Cardiac muscle cell (in vitro differentiated cells and primary cell): ENCODE measurements at regions not wholly inside any gene's neighbourhood (a gene's known extent, or its start where the extent isn't known, plus 50 kb on each side); places are given as distances from the start of the nearest gene placed in this dataset.

Experiments used
- DNase-seq, 2 donors: peaks; one replicate each; pipeline versions ENCODE4 v3.0.0 to v3.0.0-alpha.2; 2010 to 2017; ENCODE audit warnings: low read depth in 1 of 2, low spot score in 1 of 2
- H3K27ac ChIP-seq: fragments of 200-600 bp; sonication (generic); 2 replicates; pipeline ENCODE4 v1.5.1; 2016
- H3K27me3 ChIP-seq: fragments of 200-600 bp; sonication (generic); 2 replicates; pipeline ENCODE4 v1.6.0; 2016; ENCODE audit warnings: control low read depth
- H3K36me3 ChIP-seq: fragments of 200-600 bp; sonication (generic); 2 replicates; pipeline ENCODE4 v1.5.1; 2016; ENCODE audit warnings: control low read depth
- H3K4me1 ChIP-seq: fragments of 200-600 bp; sonication (generic); 2 replicates; pipeline ENCODE4 v1.8.1; 2017; ENCODE audit warnings: low read depth, mild to moderate bottlenecking, mixed run types
- H3K4me3 ChIP-seq: fragments of 200-600 bp; sonication (generic); 2 replicates; pipeline ENCODE4 v1.5.1; 2016; ENCODE audit warnings: mild to moderate bottlenecking
- H3K9me3 ChIP-seq: fragments of 200-600 bp; sonication (generic); 2 replicates; pipeline ENCODE4 v1.5.1; 2017; ENCODE audit warnings: low read depth, mild to moderate bottlenecking, control low read depth
- CTCF ChIP-seq: IDR thresholded peaks from 2 replicates; pipeline ENCODE4 v1.5.1; 2012; ENCODE audit warnings: low read depth, mild to moderate bottlenecking, low read length

- Histone ChIP-seq H3K9me3 (no peaks in the 10 kb centered on the region), H3K27me3 (no peaks in the 10 kb centered on the region), H3K27ac (no peak overlapping the region), H3K36me3 (no peaks in the 10 kb centered on the region), H3K4me1 (no peaks in the 10 kb centered on the region), H3K4me3 (no peak overlapping the region)
- no peak for TF ChIP-seq CTCF
- DNase-seq = no peak
These were observed 604.5 kb downstream of the VRK1 start for GRCh38 chr14:97401714-97402113.

- H3K27me3 ChIP-seq = no peaks in the 10 kb centered on the region
- no peaks in the 10 kb centered on the region for H3K9me3 ChIP-seq
- no peak overlapping the region for H3K4me3 ChIP-seq
- no peak overlapping the region for H3K27ac ChIP-seq
- no peak for TF ChIP-seq CTCF
- DNase-seq = no peak
- no peaks in the 10 kb centered on the region for H3K4me1 ChIP-seq
- no peaks in the 10 kb centered on the region for H3K36me3 ChIP-seq
These were observed 605.1 kb downstream of the VRK1 start for GRCh38 chr14:97402279-97402678.

- DNase-seq = no peak
- H3K9me3 ChIP-seq = no peaks in the 10 kb centered on the region
- TF ChIP-seq CTCF = no peak
- H3K27me3 ChIP-seq = peaks cover 35% of the 10 kb centered on the region
- no peaks in the 10 kb centered on the region for H3K36me3 ChIP-seq
- no peak overlapping the region for H3K27ac ChIP-seq
- peaks cover 1% of the 10 kb centered on the region for H3K4me1 ChIP-seq
- H3K4me3 ChIP-seq = no peak overlapping the region
These were observed 610.7 kb downstream of the VRK1 start for GRCh38 chr14:97407701-97408407.

GRCh38 chr14:97408503-97408902, 611.3 kb downstream of the VRK1 start:
- DNase-seq = no peak
- TF ChIP-seq CTCF = no peak
- H3K27ac ChIP-seq = no peak overlapping the region
- H3K4me1 ChIP-seq = peaks cover 3% of the 10 kb centered on the region
- H3K27me3 ChIP-seq = peaks cover 41% of the 10 kb centered on the region
- H3K9me3 ChIP-seq = no peaks in the 10 kb centered on the region
- no peaks in the 10 kb centered on the region for H3K36me3 ChIP-seq
- no peak overlapping the region for H3K4me3 ChIP-seq

GRCh38 chr14:97408937-97409815, 612.0 kb downstream of the VRK1 start:
- Histone ChIP-seq H3K36me3 (no peaks in the 10 kb centered on the region), H3K27me3 (peaks cover 48% of the 10 kb centered on the region), H3K4me1 (peaks cover 6% of the 10 kb centered on the region), H3K27ac (no peak overlapping the region), H3K4me3 (no peak overlapping the region), H3K9me3 (no peaks in the 10 kb centered on the region)
- TF ChIP-seq CTCF = no peak
- no peak for DNase-seq
